Posterior vena cava (tissue), 2 donors: ENCODE measurements at regions not wholly inside any gene's neighbourhood (a gene's known extent, or its start where the extent isn't known, plus 50 kb on each side); places are given as distances from the start of the nearest gene placed in this dataset.

Experiments
- DNase-seq: peaks from one replicate; pipeline ENCODE4 v3.0.0-alpha.2; 2020; ENCODE audit warnings: low spot score
- intact Hi-C, 2 donors: fragments of 100-400 bp; cut with DNase I; formaldehyde crosslinking; loops; one replicate each; pipeline versions ENCODE4 v1.14.1 to v1.14.2; 2022 to 2023
- donor health status: DM: yes; HTN: yes; CAD: no.
- donor health status: DM: yes; HTN: yes; CAD: no.

DNA sequence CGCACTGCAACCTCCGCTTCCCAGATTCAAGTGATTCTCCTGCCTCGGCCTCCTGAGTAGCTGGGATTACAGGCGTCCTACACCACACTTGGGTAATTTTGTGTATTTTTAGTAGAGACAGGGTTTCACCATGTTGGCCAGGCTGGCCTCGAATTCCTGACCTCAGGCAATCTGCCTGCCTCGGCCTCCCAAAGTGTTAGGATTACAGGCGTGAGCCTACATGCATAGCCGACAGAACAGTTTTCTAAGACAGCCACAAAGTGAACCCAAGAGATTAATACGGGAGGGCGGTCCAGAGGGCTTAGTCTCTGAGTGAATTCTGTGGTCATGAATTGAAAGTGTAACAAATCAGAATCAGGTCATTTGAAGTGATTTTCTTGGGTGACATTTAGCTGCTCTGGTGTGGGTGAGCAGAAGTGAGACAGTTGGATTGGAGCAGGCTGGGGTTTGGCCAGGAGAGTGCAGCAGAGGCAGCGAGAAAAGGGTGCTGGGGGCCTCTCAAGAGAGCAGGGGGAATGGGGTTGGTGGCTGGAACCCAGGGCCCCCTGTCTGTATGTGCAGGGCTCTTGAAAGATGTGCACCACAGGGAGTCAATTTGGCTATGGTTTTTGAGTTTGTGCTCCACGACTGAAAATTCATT is 231.4 kb upstream of the WSCD1 start:
- DNase-seq = no peak
- intact Hi-C loops = no loop called here

DNA sequence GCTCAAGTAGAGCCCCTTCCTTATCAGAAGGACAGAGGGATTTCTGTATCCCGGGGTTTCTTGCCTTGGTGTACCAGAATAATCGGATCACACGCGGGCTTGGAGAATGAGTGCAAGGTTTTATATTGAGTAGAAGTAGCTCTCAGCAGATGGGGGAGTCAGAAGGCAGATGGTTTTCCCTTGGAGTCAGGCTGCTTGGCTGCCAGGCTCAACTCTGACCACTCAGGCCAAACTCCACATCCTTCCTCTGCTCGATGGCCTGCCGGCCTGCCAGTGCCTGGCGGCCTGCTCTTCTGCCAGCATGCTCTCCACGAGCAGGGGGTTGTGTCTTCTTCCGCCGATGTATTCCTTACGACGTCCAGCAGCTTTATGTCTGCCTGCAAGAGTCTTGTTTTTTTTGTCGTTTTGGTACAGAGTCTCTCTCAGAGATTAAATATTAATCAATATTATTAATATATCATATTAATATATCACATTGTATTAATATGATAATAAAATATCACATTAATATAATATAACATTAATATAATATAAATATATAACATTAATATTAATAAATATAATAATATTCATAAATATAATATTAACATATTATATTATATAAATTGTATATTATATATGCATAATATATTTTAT is 229.2 kb upstream of the WSCD1 start:
- intact Hi-C loops = no loop called here
- DNase-seq = no peak

DNA sequence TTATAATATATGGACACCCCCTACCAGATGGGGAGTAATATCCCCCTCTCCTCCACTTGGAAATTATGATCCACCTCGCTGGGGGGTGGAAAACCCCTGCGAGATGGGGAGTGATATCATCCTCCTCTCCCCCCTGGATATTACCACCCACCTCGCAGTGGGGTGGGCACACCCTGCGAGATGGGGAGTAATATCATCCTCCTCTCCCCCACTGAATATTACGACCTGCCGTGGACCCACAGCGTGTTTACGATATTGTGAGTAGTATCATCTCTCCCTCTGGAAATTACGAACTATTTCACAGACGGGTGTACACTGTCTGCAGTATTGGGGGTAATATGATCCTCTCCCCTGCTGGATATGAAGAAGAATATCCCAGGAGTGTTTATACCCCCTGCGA is 228.3 kb upstream of the WSCD1 start:
- no peak for DNase-seq
- intact Hi-C loops = no loop called here

DNA sequence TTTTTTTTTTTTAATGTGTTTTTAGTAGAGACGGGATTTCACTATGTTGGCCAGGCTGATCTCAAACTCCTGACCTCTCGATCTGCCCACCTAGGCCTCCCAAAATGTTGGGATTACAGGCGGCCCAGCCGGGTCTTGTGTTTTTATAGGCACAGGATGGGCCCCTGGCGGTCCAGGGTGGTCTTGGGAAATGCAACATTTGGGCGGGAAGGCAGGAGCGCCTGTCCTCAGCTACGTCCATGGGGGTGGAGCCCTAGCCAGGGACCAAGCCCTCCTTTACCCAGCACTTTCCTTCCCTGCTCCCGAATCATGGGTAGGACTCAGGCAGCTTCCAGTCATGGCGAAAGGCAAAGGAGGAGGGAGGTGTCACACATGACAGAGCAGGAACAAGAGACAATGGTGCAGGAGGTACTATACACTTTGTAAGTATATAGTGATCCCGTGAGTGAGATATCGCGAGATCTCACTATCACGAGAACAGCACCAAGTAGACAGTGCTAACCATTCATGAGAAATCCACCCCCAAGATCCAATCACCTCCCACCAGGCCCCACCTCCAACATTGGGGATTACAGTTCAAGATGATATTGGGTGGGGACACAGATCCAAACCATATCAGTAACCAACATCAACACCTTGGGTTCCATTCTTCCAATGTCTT is 226.7 kb upstream of the WSCD1 start:
- intact Hi-C loops = no loop called here
- no peak for DNase-seq

DNA sequence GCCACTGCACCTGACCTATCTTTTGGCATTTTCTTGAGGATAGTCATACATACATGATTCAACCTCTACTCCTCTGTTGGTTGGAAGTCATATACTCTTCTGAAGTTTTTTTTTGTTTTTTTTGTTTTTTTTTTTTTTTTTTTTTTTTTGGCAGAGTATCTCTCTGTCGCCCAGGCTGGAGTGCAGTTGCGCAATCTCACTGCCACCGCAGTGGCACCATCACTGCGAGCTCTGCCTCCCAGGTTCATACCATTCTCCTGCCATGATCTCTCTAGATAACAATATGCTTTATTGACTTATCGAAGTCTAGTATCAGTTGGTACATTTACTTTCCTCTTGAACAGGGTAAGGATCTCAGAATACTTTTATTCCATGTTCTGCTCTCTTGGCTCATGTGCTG is 224.2 kb upstream of the WSCD1 start:
- intact Hi-C loops = no loop called here
- DNase-seq = no peak

DNA sequence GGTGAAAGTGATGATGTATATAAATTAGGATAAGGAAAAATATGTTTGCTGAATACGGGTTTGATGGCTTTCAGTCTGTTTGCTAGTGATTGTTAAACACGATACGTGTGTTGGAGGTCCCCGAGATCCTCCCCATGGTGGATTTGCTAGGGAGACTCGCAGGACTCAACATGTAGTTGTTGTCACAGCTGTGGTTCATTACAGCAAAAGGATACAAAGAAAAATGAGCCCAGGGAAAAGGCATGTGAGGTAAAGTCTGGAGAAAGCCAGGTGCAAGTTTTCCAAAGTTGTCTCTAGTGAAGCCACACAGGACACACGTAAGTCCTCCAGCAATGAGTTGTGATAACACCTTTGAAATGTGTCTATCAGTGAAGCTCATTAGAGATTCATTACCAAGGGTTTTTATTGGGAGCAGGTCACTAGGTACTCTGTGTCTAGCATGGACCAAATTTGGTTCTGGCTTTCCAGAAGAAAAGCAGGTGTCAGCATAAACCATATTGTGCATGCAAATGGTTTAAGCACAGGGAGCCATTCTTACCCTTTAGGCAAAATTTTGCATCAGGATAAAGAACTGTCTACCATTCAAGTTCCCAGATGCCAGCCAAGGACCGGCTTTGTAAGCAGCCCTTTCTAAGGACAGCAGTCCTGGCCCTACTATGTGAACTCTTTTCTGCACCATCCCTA is 215.2 kb upstream of the WSCD1 start:
- DNase-seq = no peak
- intact Hi-C loops = no loop called here

DNA sequence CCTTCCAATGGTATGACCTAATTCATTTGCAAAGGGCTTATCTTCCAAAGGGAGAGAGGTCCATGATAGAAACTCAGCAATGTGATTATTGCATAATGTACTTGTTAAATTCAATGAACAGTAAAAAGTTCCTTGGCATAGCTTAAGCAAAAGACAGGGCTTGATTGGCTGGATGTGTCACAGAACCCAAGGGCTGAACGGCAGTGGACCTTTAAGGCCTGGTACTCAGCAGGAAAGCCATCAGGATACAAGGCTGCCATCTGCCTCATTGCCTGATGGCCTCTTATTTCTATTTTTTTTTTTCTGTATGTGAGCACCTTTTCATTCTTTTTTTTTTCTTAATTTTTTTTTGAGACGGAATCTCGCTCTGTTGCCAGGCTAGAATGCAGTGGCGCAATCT is 208.9 kb upstream of the WSCD1 start:
- DNase-seq = no peak
- intact Hi-C loops = no loop called here

DNA sequence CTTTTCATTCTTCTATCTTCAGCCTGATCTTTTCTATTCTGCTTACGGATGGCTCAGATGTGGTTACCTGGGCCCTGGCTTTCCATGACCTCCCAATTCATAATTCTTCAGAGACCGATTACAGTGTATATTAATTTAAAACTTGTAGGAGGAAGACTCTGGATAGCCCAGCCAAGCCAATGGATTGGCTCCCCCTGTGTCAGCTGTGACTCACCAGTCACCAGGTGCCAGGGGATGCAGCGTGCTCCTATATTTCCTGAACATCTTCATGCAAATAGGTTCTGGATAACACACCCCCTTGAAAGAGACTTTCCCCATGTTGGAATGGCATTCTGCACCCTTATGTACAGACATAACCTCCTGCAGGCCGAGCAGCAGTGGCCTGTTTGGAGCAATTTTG is 208.3 kb upstream of the WSCD1 start:
- no peak for DNase-seq
- intact Hi-C loops = no loop called here

DNA sequence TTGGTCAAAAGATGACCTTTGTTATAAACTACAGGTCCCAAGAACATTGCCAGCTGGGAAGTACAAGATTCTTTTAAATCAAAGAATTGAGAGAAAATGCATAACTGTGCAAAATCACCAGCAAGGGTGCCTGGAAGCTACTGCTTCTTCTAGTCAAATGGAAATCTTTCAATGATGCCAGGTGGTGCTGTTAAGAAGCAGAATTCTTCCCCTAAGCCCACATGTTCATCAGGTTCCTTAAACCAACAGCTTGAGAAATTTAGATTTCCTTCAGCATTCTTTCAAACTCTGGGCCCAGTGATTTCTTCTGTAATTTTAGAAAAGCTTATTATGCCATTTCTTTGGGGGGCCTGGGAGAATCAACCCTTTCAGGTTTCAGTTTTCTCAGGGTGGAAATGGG is 207.8 kb upstream of the WSCD1 start:
- intact Hi-C loops = no loop called here

DNA sequence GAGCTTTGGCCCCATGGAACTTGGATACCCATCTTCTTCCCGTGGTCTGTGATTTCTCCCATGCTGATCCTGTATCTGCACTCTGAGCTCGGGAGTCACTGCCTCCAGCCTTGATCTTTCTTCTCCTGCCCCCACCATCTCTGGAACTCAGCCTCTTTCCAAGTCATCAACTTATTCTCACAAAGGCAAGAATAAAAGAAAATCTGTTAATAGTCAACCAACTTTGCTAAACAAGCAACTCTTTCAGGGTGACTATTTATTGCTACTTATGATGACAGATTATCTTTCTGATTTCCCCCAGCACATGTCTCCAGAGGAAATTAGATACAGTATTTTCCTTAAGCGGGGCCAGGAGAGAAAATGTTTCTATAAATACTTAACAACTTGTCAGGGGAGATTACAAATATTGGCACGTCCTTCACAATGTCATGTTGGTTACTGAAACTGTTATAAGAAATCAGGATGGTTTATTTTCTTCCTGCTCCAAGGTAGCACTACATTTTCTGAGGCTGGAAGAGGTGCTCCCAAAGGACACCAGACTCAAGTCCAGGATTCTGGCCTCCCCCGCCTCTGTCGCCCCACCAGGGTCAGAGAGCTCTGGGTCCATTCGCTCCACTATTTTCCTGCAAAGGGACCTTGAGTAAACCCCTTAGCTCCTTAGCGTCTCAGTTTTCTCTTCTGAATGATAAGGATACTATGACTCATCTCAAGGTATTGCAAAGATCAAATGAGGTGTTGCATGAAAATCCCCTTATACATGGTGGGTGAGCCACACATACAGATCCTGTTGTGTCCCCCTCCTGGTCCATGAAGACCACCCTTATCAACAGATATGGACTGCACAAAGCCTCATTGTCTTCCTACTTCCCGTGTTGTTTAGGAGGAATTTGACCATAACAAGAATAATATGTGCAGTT is 205.2 kb upstream of the WSCD1 start:
- intact Hi-C loops = no loop called here
- DNase-seq = no peak

More for the DNA sequence above, 207.8 kb upstream of the WSCD1 start:
- DNase-seq = no peak

DNA sequence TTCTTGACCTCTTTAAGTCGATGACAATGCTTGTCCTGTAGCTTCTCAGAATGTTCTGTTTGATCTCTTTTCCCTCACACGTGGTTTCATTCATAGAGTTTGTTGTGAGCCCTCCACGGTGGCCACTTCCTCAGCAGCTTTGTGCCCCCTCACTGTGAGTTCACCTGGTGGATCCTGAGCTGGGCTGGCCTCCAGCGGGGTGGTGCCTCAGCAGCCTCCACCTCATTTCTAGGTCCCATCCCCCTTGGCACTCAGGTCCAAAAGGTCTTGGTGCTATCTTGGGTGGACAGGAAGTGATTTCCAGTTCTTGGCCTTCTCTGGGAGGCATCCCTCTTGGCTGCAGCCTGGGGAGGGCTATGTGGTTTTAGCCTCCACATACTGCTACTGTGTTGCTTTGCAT is 203.2 kb upstream of the WSCD1 start:
- no peak for DNase-seq
- intact Hi-C loops = no loop called here

DNA sequence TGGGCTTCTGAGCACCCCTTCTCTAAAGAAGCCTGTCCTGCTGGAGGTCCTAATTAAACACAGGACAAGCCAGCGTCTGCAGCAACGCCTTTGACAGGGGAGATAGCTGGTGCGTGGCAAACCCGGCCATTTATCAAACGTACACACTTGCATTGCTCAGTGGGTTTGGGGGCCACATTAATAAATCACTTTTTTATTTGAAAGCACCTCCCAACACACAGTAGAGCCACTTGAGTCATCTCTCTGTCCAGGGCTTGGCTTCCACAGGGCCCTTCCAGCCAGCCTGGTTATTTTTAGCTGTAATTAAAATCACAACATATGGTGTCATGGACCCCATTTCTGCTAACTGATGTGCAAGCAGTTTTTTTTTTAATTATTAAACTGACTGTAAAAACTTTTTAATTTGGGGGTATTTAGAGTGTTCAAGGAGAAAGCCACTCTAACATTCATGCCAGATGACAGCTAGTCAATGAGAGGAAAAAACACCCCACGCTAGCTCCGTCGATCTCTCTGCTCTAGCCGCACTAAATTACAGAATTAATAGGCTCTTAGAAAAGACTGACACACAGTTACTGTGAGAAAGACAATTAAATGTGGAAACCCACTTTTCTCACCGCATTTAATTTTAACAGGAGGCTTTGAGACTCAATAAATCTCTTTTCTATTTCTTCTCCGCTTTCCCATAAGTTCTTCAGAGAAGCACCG is 201.0 kb upstream of the WSCD1 start:
- intact Hi-C loops = no loop called here
- DNase-seq = no peak

DNA sequence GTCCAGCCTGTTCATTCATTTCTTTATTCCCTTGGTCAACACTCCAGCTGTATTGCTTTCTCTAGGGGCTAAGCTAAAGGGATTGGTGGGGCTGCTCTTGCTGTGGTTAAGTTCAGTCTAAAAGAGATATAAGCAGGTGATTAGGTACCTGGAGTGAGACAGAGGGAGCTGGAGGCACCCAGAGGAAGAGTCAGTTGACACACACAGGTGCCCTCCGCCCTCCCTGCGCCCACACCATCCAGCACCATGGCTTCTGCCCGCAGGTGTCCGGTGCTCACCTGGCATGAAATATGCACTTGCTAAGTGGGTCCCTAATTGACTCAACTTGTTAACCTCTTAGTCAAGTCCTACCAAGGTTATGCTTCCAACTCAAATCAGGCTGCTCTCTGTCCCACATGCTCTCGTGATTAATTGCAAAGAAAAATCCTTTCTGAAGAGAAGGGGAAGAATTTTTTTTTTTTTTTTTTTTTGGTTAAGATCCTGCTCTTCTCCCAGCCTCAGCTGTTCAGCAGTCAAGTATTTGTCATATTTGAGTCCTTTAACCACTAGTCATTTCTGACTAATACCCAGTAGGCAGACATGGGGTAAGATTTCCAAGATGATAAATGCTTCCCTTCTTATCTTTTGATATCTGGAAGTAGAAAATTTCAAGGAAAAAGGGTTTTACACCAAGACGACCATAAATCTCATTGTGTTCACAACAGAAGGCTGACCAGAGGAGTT is 199.8 kb upstream of the WSCD1 start:
- intact Hi-C loops = no loop called here
- DNase-seq = no peak

DNA sequence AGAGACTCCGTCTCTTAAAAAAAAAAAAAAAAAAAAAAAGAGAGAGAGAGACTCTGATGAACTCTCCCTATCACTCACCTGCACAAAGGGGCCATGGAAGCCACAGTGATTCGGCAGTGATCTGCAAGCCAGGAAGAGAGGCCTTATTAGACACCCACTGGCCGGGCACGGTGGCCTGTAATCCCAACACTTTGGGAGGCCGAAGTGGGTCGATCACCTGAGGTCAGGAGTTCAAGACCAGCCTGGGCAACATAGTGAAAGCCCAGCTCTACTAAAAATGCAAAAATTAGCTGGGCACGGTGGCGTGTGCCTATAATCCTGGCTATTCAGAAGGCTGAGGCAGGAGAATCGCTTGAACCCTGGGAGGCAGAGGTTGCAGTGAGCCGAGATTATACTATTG is 198.5 kb upstream of the WSCD1 start:
- intact Hi-C loops = no loop called here
- DNase-seq = no peak

DNA sequence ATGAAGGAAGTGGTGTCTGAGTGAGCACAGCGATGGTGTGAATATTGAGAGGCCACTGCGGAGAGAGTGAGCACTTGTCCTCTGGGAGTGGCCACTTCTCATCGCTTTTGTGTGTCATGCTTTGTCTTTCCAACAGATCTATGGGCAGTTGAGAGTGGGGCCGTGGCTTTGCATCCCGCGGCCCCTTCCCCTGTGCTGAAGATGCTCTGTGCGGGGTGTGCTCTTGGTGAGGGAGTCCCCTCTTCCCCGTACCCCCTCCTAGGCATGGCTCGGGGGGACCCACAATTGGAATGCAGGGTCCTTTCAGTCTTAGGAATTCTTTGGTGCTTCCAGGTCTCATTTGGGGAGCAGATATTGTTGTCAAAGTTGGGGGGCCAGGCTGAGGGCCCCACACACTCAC is 197.3 kb upstream of the WSCD1 start:
- no peak for DNase-seq
- intact Hi-C loops = no loop called here

DNA sequence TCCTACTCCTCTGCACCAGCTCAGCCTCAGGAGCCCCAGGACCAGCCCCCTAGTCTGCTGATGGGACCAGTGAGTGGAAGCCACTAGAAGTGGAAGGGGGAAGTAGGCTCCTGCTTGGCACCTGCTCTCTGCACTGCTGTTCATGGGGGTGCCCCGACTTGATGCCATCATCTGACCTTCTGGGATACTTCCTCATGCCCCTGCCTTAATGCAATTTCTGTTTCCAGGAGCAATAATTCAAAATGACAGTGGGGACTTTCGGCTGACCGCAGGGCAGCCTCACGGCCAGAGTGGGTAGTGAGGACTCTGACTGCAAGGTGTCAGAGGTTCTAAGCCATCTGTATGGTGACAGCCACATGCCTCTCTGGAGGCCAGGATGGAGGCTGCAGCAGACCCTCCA is 196.4 kb upstream of the WSCD1 start:
- intact Hi-C loops = no loop called here
- DNase-seq = no peak

DNA sequence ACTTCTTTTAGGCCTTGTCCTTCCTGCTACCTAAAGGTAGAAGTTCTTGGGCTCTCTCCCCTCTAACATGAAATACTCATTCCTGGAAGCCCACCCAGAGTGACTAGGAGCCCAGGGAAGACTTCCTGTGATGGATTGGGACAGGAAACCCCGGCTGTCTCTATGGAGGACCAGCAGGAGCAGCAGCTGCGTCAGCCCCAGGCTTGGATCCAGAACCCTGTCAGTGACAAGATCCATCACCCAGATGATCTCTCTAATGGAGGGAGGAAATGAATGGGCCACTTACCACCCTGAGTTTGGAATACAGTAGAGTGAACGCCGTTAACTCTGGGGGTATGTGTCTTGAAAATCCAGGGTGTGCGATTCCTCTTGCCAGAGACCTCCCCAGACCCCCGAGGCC is 195.7 kb upstream of the WSCD1 start:
- no peak for DNase-seq
- intact Hi-C loops = no loop called here

DNA sequence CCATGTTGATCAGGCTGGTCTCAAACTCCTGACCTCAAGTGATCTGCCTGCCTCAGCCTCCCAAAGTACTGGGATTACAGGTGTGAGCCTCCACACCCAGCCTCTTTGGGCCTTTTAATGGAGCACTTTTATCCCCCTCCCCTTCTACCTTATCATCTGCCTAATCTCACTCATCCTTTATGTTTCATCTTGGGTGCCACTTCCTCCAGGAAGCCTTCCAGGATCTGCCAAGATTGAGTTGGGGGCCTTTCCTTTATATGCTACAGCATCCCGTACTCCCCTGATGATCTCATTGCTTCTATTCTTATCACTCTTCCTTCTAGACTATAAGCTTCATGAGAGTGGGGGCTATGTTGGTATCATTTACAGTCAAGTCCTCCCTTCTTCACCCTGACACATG is 192.8 kb upstream of the WSCD1 start:
- intact Hi-C loops = no loop called here
- DNase-seq = no peak
